ENCODE measurements at regions not wholly inside any gene's neighbourhood (a gene's known extent, or its start where the extent isn't known, plus 50 kb on each side); places are given as distances from the start of the nearest gene placed in this dataset.

GRCh38 chr5:62977661-62978060, 399.0 kb downstream of the LRRC70 start:
- no peak for DNase-seq (ENCODE audit: low read depth)

GRCh38 chr5:62974623-62975022, 396.0 kb downstream of the LRRC70 start:
- no peak for DNase-seq (ENCODE audit: low read depth)

GRCh38 chr5:62969409-62970120, 390.9 kb downstream of the LRRC70 start:
- DNase-seq (ENCODE audit: low read depth): no peak

- no peak for DNase-seq (ENCODE audit: low read depth)
Observed at GRCh38 chr5:62964428-62964827, 385.8 kb downstream of the LRRC70 start.

GRCh38 chr5:62960781-62961180, 382.2 kb downstream of the LRRC70 start:
- no peak for DNase-seq (ENCODE audit: low read depth)

GRCh38 chr5:62956597-62956996, 378.0 kb downstream of the LRRC70 start:
- no peak for DNase-seq (ENCODE audit: low read depth)

GRCh38 chr5:62954578-62954977, 376.0 kb downstream of the LRRC70 start:
- no peak for DNase-seq (ENCODE audit: low read depth)

- no peak for DNase-seq (ENCODE audit: low read depth)
Observed at GRCh38 chr5:62948301-62948700, 369.7 kb downstream of the LRRC70 start.

- DNase-seq (ENCODE audit: low read depth): peak; percentile 32
Observed at GRCh38 chr5:62942384-62942783, 363.8 kb downstream of the LRRC70 start.

- no peak for DNase-seq (ENCODE audit: low read depth)
Observed at GRCh38 chr5:62938927-62939326, 360.3 kb downstream of the LRRC70 start.

- DNase-seq (ENCODE audit: low read depth): peak; percentile 3
Observed at GRCh38 chr5:62937661-62938558, 359.3 kb downstream of the LRRC70 start.

- DNase-seq (ENCODE audit: low read depth): no peak
Observed at GRCh38 chr5:62935660-62936059, 357.0 kb downstream of the LRRC70 start.

- no peak for DNase-seq (ENCODE audit: low read depth)
Observed at GRCh38 chr5:62934319-62934718, 355.7 kb downstream of the LRRC70 start.

- no peak for DNase-seq (ENCODE audit: low read depth)
Observed at GRCh38 chr5:62933261-62933660, 354.6 kb downstream of the LRRC70 start.

GRCh38 chr5:62931153-62931950, 352.7 kb downstream of the LRRC70 start:
- DNase-seq (ENCODE audit: low read depth): no peak

- no peak for DNase-seq (ENCODE audit: low read depth)
Observed at GRCh38 chr5:62922191-62922590, 343.6 kb downstream of the LRRC70 start.

GRCh38 chr5:62920856-62921255, 342.2 kb downstream of the LRRC70 start:
- DNase-seq (ENCODE audit: low read depth): no peak

- DNase-seq (ENCODE audit: low read depth): no peak
Observed at GRCh38 chr5:62909326-62909725, 330.7 kb downstream of the LRRC70 start.

GRCh38 chr5:62902126-62902525, 323.5 kb downstream of the LRRC70 start:
- DNase-seq (ENCODE audit: low read depth): no peak

GRCh38 chr5:62900976-62901375, 322.4 kb downstream of the LRRC70 start:
- no peak for DNase-seq (ENCODE audit: low read depth)

GRCh38 chr5:62896121-62896893, 317.7 kb downstream of the LRRC70 start:
- DNase-seq (ENCODE audit: low read depth): no peak

All from ELR (cell line).